ENCODE measurements at regions not wholly inside any gene's neighbourhood (a gene's known extent, or its start where the extent isn't known, plus 50 kb on each side); places are given as distances from the start of the nearest gene placed in this dataset.

- Histone ChIP-seq H3K4me2 (ENCODE audit: insufficient read depth, low read length) (no peak overlapping the region), H3K27me3 (ENCODE audit: insufficient read depth, low read length) (no peaks in the 10 kb centered on the region), H3K4me3 (ENCODE audit: insufficient read depth, low read length) (no peak overlapping the region), H3K36me3 (ENCODE audit: insufficient read depth, low read length) (no peaks in the 10 kb centered on the region), H3K27ac (ENCODE audit: low read depth, low read length) (no peak overlapping the region), H4K20me1 (ENCODE audit: insufficient read depth, low read length) (no peaks in the 10 kb centered on the region), H2AFZ (ENCODE audit: low read length) (no peak overlapping the region), H3K79me2 (ENCODE audit: insufficient read depth, low read length) (no peaks in the 10 kb centered on the region), H3K4me1 (ENCODE audit: insufficient read depth, low read length) (no peaks in the 10 kb centered on the region), H3K9me3 (ENCODE audit: low read depth, low read length) (no peaks in the 10 kb centered on the region)
- no peak for TF ChIP-seq CTCF (IDR thresholded peaks at IDR 0.05; ENCODE audit: extremely low read depth, low read depth, low read length)
- no peak for DNase-seq (ENCODE audit: insufficient read length, low spot score, missing footprints)
Observed at GRCh38 chrX:43581888-43582539, 74.1 kb upstream of the MAOA start.

- Histone ChIP-seq H3K4me2 (ENCODE audit: insufficient read depth, low read length) (no peak overlapping the region), H3K4me1 (ENCODE audit: insufficient read depth, low read length) (no peaks in the 10 kb centered on the region), H3K9me3 (ENCODE audit: low read depth, low read length) (no peaks in the 10 kb centered on the region), H3K36me3 (ENCODE audit: insufficient read depth, low read length) (no peaks in the 10 kb centered on the region), H4K20me1 (ENCODE audit: insufficient read depth, low read length) (no peaks in the 10 kb centered on the region), H2AFZ (ENCODE audit: low read length) (no peak overlapping the region), H3K27ac (ENCODE audit: low read depth, low read length) (no peak overlapping the region), H3K79me2 (ENCODE audit: insufficient read depth, low read length) (no peaks in the 10 kb centered on the region), H3K4me3 (ENCODE audit: insufficient read depth, low read length) (no peak overlapping the region), H3K27me3 (ENCODE audit: insufficient read depth, low read length) (no peaks in the 10 kb centered on the region)
- DNase-seq (ENCODE audit: insufficient read length, low spot score, missing footprints): no peak
- no peak for TF ChIP-seq CTCF (IDR thresholded peaks at IDR 0.05; ENCODE audit: extremely low read depth, low read depth, low read length)
Observed at GRCh38 chrX:43582540-43582913, 73.6 kb upstream of the MAOA start.

GRCh38 chrX:43585922-43586321 is 70.2 kb upstream of the MAOA start:
- Histone ChIP-seq H3K79me2 (ENCODE audit: insufficient read depth, low read length) (no peaks in the 10 kb centered on the region), H4K20me1 (ENCODE audit: insufficient read depth, low read length) (no peaks in the 10 kb centered on the region), H3K4me1 (ENCODE audit: insufficient read depth, low read length) (no peaks in the 10 kb centered on the region), H3K9me3 (ENCODE audit: low read depth, low read length) (no peaks in the 10 kb centered on the region), H3K27me3 (ENCODE audit: insufficient read depth, low read length) (no peaks in the 10 kb centered on the region), H3K27ac (ENCODE audit: low read depth, low read length) (no peak overlapping the region), H3K4me2 (ENCODE audit: insufficient read depth, low read length) (no peak overlapping the region), H3K36me3 (ENCODE audit: insufficient read depth, low read length) (no peaks in the 10 kb centered on the region), H3K4me3 (ENCODE audit: insufficient read depth, low read length) (no peak overlapping the region), H2AFZ (ENCODE audit: low read length) (no peak overlapping the region)
- no peak for TF ChIP-seq CTCF (IDR thresholded peaks at IDR 0.05; ENCODE audit: extremely low read depth, low read depth, low read length)
- no peak for DNase-seq (ENCODE audit: insufficient read length, low spot score, missing footprints)

GRCh38 chrX:43586830-43587229 is 69.3 kb upstream of the MAOA start:
- TF ChIP-seq CTCF (IDR thresholded peaks at IDR 0.05; ENCODE audit: extremely low read depth, low read depth, low read length): no peak
- no peak for DNase-seq (ENCODE audit: insufficient read length, low spot score, missing footprints)
- H3K27ac ChIP-seq (ENCODE audit: low read depth, low read length): no peak overlapping the region
- no peak overlapping the region for H3K4me3 ChIP-seq (ENCODE audit: insufficient read depth, low read length)
- H3K79me2 ChIP-seq (ENCODE audit: insufficient read depth, low read length): no peaks in the 10 kb centered on the region
- no peaks in the 10 kb centered on the region for H3K36me3 ChIP-seq (ENCODE audit: insufficient read depth, low read length)
- H3K4me2 ChIP-seq (ENCODE audit: insufficient read depth, low read length): no peak overlapping the region
- no peak overlapping the region for H2AFZ ChIP-seq (ENCODE audit: low read length)
- no peaks in the 10 kb centered on the region for H3K9me3 ChIP-seq (ENCODE audit: low read depth, low read length)
- no peaks in the 10 kb centered on the region for H3K27me3 ChIP-seq (ENCODE audit: insufficient read depth, low read length)
- H4K20me1 ChIP-seq (ENCODE audit: insufficient read depth, low read length): no peaks in the 10 kb centered on the region
- H3K4me1 ChIP-seq (ENCODE audit: insufficient read depth, low read length): no peaks in the 10 kb centered on the region

Data from osteoblast (primary cell).